Fibroblast of upper back skin (primary cell): ENCODE measurements at regions not wholly inside any gene's neighbourhood (a gene's known extent, or its start where the extent isn't known, plus 50 kb on each side); places are given as distances from the start of the nearest gene placed in this dataset.

Experiments
- DNase-seq: peaks from one replicate; pipeline ENCODE4 v3.0.0-alpha.2; 2013

DNA sequence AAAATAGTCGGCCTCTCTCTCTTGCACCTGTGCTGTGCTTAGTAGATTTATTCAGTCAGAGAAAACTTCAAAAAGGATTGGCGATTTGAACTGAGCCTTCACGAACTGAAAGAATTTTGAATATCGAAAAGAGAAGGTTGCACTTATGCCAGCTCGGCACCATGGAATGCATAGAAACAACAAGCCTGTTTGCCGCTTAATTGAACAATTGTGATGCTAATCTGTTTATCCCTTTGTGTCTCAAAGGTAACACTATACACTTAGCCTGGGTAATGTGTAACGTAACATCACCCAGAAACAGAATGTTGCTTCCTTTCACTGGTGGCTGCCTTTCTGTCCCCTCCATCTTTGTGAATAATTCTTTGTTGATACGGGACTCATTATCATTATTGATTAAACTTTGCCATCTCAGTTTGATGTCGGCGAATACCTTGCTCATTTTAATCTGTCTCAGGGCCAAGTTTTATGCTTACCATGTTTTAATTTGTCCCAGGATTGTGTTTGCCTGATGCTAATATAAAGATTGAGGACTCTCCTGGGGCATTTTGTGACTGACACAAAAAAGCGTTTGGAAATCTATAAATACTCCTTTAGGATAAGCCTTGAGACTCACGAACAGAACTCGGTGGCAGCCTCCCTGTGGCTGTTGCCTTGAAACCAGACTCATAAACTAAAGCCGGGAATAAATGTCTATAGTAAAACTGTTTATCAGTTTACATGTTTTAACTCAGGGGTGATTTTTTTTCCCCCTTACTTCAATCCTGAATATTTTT, 400.5 kb downstream of the RAPGEF2 start:
- DNase-seq = no peak

DNA sequence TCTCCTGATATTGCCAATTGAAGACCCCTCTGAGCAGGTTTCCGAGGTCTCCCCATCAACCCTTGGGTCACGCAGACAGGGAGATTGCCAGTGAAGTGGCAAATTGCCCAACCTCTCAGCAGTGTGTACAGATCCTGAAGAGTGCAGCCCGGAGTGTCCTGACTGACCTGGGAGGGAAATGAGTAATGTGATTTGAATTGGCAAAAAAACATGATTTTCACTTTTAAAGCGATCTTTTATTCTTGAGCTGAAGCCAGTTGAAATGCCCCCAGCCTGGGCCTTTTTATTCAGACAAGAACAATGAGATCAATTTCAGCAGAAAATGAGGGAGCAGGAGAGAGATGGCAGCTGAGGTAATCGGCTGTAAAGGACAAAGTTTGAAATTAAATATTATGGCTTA, 401.8 kb downstream of the RAPGEF2 start:
- peak; percentile 48 for DNase-seq

DNA sequence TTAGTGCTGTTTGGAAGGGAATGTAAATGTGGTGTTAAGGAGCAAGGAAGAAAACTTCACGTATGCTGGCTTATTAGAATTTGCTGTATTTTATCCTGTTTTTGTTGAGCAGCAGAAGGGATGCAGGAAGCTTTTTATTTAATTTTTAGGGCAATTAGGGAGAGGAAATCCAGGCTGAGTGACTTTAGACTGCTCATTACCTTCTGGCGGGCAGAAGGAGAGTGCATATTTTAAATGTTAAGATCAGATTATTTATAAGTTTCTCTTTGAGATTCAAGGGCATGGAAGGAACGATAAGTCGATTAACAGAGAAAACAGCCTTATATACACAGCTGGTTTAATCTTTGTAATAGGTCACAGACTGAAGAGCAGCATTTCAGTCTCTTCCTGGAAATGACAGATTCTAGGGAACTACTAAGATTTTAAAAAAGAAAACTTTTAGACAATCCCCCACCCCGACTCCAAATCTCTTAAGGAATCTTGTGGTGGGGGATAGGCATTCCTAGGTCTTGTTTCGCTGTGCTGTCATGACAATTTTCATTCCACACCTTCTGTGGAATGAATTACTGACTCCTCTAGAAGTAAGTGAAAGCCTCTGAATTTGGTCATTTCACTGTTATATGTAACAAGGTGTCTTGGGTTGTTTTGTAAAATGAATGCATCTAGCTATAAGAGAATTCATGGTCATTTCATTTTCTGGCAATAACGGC, 402.5 kb downstream of the RAPGEF2 start:
- DNase-seq = peak; percentile 47

DNA sequence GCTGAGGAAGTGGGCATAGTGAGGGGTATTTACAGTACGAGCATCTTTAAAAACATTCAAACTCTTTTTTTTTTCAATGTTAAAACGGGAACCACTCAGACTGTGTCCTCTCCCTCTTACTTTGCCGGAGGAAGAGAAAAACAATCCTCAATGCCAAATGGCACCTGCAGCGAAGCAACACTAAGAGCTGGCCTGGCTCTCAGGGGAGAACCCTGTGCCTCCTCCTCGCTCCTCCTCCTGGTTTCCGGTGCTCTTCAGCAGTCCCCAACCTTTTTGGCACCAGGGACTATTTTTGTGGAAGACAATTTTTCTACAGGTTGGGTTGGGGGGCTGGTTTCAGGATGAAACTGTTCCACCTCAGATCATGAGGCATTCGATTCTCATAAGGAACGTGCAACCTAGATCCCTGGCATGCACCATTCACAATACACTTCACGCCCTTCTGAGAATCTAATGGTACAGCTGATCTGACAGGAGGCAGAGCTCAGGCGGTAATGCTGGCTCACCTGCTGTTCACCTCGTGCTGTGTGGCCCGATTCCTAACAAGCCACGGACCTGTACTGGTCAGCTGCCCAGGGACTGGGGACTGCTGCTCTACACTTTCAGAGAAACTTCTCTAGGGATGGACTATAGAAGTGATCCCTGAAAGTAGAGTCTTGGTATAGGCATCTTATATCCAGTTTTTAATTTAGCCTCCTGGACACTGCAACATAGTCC, 404.1 kb downstream of the RAPGEF2 start:
- no peak for DNase-seq

DNA sequence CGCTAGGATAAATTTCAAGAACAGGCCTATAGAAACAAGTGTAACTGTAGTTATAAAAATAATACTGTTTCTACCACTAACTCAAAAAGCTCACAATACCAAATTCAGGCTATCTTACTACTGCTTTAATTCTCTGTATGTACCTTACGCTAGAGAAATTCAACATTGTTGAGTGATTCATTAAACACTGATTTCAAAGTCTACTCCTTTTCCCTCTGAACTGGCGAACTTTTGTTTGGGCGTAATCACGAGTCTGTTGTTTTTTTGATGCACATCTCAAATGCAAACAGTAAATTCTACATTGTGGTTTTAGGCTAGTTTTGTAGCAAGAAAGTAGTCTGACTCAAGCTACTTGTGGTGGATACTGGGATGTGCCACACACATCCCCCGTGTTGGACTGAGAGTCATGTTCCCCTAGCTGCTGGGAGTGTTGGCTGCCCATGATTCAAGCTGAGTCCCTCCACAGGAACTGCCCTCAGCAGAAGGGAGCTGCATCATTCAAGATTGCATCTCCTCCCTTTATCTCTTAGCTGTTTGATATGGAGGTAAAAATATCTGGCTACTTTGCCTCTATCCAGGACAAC, 406.1 kb downstream of the RAPGEF2 start:
- peak; percentile 41 for DNase-seq

DNA sequence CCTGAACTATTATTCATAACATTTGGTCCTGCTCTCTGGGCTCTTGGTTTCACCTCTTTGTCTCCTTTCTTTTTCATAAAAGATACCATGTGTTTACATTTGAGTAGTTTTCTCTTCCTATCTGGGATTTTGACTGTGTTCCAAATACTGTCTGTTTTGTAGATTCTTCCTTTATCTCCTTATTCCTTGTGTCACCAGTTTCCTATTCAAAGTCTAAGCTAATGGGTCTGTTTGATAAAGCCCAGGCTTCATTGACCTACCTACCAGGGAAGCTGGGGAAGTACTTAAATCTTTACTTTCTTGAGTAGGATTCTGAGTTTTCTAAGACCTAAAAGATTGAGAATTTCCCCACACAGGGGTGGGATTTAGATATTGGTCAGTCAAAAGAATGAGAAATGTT, 409.5 kb downstream of the RAPGEF2 start:
- no peak for DNase-seq

DNA sequence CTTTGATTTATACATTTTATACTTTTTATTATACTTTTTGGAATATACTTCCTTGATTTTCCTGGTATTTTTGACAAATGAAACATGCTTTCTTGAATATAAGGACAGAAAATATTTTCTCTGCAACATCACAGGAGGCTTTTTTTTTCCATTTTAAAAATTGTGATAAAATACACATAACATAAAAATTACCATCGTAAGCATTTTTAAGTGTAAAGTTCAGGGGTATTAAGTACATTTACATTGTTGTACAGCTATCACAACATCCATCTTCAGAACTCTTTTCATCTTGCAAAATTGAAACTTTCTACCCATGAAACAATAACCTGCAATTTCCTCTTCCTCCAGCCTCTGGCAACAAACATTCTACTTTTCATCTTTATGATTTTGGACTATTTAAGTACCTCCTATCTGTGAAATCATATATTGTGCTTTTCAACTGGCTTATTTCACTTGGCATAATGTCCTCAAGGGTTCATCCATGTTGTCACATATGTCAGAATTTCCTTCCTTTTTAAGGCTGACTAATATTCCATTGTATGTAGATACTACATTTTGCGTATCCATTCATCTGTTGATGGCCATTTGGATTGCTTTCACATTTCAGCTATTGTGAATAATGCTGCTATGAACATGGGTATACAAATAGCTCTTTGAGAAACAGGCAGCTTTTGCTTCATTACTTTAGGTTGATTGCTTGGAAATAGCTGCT, 412.6 kb downstream of the RAPGEF2 start:
- no peak for DNase-seq

DNA sequence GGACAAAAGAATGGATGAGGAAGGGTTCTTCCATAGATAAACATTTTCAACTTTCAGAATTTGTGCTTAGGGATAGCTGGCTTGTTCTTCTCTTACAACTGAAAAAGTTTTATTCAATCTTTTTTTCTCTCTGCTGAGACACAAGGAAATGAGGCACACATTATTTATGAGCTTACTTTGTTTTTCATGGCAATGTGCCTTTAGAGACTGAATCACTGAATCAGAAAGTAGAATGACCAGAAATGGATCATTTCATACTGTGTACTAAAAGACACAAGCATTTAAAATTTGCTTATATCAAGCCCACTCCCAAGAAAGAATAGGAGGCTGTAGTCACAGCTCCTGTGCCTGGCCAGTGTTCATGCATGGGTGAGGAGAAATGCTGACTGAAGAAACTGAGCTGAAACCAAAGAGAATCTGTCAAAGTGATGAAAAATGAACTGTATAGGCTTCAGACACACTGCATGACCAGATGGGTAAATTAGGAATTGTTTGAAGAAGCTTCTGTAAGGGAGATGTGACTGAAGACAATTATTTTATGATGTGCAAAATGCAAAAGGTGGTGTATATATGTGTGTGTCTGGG, 413.8 kb downstream of the RAPGEF2 start:
- DNase-seq = peak; percentile 70

DNA sequence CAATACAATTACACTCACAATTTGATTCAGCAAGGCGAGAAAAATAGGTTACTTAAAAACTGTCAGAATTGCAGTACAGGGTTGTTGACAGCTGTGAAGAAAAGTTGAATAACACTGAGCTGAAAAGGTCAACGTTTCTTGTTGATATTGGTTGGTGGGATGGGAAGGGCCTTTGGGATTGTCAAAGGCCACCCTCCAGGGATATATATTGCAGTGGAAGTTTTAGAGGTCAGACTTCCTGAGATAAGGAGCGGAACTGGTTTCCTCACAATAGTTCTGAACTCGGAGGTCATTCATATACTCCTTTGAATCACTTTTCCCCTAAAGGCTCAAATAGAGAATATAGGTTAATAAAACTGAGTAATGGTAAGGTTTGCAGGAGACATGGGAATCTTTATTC, 417.2 kb downstream of the RAPGEF2 start:
- DNase-seq = no peak

DNA sequence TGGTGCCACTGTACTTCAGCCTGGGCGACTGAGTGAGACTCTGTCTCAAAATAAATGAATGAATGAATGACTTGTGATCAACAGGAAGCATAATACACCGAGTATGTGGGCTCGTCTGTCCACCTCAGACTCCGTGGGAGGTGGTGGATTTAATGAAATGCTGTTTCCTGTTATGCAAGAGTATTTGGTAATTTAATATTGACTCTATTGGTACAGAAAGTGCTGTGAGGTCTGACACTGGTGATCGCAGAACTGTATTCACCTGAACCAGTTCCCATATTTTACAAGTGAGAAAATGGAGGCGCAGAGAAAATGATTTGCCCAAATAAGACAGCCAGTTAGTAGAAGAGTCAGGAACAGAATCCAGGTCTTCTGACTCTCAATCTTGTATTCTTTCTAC, 423.3 kb downstream of the RAPGEF2 start:
- no peak for DNase-seq

DNA sequence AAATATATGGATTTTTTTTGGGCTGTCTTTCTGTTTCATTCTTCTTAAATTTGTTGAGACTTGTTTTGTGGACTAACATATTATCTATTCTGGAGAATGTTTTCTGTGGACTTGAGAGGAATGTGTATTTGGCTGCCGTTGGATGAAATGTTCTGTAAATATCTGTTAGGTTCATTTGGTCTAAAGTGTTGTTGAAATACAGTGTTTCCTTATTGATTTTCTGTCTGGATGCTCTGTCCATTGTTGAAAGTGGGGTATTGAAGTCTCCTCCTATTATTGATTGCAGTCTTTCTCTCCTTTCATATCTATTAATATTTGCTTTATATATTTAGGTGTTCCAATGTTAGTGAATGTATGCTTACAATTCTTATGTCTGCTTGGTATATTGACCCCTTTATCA, 431.8 kb downstream of the RAPGEF2 start:
- no peak for DNase-seq

DNA sequence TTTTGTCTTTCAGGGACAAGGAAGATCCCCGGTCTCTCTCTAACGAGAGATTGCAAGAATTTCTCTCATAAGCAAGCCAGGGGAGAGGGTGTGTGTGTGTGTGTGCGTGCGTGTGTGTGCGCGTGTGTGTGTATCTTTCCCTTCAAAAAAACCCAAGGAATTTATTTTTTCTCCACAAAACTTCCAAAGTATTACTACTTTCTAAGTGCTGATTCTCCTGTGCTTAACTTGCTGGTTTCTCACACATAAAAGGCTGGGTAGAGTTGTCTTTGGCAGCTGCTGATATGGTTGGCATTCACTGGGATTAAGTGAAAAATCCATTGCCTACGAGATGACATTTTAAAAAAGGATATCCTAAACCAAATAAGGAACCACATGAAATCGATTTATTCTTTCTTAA, 435.7 kb downstream of the RAPGEF2 start:
- DNase-seq = no peak

DNA sequence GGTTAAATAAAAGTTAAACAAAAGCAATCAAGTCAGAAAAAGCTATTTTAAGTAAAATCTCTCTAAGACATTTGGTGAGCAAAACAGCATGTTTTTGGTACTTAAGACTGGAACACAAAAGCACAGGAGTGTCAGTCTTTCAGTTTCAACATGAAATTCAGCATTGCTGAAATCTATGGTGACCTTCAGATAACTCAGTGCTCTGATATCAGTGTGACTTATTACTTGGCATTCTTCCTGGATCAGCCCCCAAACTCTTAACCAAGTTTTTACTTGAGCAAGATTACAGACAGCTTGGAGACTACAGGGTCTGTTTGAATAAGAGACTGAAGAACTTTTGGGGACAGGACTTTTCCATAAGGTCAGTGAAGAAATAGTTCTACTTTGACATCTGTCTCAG, 437.2 kb downstream of the RAPGEF2 start:
- DNase-seq = no peak

DNA sequence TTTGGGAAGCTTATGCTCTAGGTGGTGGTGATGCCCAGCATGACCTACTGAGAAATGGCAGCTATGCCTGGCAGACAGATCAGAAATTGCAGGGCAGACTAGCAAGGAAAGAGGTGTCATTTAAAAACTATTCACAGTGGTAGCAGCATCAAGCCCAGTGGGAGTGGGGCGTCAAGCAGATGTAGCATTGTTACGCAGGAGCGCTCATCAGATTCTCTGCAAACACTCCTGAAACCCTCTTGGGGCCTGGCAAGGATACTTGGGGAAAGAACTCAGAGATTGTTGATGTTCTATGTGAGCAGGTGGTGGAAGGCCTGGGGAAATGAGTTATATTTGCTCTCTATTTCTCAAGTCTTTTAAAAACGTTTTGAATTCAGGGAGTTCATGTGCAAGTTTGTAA, 437.6 kb downstream of the RAPGEF2 start:
- no peak for DNase-seq

DNA sequence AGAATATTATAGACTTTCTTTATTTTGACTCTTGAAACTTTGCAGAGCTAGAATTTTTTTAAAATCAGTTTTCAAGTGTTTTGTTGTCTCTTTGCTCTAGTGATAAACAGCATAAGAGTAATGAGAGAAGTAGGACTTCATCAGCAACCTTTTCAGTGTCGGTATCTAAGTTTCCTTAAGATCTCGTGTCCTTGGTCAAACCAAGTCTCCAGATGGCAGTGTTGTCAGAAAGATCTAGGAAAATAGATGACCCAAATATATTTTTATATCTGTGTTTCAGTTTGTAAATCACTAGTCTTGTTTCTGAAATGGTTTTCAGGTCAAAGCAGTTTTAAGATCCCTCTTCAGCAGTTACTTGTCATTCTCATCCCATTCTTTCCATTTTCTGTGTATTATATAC, 438.3 kb downstream of the RAPGEF2 start:
- DNase-seq = no peak

DNA sequence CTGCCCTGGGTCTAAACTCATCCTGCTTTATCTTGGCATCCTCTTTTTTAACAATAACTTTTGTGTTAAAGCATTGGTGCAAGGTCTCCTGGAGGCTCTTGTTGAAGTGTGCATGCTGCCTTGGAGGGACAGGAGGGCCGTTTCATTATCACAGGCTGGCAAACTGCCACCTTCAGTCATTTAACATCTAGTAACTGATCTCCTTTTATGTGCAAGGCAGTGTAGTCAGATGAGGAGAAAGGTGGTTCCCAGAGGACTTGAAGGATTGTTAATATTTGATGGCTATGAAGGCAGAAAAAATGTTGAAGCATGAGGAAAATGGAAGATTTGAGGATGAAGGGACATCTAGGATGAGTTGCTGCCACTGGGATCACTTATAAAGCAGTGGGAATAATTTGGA, 439.4 kb downstream of the RAPGEF2 start:
- no peak for DNase-seq

DNA sequence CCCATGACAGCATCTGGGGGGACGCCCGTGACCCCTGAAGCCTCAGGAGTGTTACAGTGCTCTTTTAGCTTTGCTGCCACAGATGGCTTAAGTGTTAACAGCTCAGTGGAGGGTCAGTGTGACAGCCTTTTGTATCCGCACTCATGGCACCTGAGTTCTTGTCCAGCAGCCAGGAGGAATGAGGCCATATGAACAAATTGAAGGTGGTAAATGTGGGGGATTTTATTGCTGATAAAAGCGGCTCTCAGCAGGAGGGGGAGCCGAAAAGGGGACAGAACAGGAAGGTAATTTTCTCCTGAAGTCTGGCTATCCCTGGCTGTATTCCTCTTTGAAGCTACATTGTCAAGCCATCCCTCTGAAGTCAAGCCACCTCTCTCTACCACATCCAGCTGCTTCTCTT, 441.0 kb downstream of the RAPGEF2 start:
- DNase-seq = no peak

DNA sequence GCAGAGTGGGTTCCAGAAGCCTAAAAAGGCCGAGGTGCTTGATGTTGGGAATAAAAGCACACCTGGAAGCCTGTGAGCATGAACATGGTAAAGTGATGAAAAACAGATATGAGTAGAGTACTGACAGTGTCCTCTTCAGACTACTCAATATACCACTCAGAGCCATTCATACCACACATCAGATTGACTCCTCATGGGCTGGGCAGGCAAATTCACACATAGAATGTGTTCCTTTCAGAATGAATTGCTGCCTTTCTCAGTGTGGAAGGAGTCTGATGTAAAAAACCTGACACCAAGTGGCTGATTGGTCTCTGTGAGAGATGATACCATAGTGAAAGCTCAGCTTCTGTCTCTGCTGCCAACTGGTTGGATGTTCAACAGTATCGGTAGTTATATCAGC, 442.7 kb downstream of the RAPGEF2 start:
- DNase-seq = no peak

DNA sequence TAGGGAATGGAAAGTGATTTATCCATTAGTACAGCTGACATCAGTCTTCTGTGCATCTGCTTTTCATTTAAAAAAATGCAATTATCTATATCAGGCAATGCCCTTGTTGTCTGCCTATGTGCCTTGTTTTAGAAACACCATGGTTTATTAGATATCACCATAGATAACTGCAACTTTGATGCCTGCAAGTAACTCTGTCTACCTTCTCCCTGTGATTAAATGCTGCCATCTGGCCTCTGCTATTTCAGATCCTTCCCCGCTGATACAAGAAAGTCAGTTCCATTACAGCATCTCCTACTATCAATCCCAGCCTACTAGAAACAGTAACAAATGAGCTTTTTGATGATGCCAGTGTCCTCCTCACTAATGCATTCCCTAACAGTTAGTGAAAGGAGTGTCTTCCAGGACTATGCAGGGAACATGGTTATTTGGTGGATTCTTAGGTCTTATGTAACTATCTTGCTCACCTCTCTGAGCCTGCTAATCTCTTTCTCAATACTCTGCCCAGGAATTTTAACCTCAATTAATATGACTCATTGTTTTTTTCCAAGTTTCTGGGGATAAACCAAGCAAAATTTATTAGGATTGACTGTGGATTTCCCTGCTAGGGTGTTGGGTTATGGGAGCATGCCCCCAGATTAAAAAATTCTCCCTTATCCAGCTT, 444.9 kb downstream of the RAPGEF2 start:
- DNase-seq = peak; percentile 62

DNA sequence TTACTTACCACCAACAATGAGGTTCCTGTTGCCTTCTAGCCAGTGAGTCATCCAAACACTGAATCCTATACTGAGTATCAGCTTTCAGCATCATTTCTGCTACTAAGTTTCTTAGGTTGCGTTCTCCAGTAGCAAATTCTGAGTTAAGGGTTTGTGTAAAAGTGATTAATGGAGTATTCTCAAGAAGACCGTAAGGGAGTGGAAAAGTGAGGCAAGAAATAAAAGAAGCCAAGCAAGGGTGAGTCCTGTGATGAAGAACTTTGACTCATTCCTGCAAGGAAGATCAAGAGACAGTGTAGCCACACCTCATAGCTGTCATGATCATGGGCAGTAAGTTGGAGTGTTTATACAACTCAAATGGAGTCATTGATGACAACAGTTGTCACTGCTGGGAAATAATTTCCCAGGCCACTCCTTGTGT, 446.2 kb downstream of the RAPGEF2 start:
- DNase-seq = peak; percentile 29

DNA sequence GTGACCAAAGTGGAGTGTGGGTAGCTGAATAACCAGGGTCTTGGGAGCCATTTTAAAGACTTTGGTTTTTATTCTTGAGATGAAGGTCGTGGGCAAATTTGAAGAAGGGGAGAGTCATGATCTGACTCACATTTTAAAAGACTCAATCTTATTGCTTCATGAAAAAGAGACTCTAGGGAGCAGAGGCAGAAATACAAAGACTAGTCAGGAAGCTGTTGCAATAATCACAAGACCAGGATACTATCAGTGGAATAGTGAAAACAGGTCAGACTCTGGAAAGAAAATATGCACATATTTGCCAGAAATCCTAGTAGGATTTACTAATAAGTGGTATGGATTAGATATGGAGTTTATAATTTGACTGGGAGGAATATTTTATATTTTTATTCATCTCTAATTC, 448.4 kb downstream of the RAPGEF2 start:
- DNase-seq = peak; percentile 62
